Cardiac septum (tissue), 1 donor: ENCODE measurements at regions not wholly inside any gene's neighbourhood (a gene's known extent, or its start where the extent isn't known, plus 50 kb on each side); places are given as distances from the start of the nearest gene placed in this dataset.

Experiments used
- DNase-seq: peaks from one replicate; pipeline ENCODE4 v3.0.0-alpha.2; 2020; ENCODE audit warnings: low spot score
- intact Hi-C: fragments of 100-400 bp; cut with DNase I; formaldehyde crosslinking; loops from one replicate; pipeline ENCODE4 v1.14.0; 2022
- donor health status: DM: no; HTN: no; CAD: no.

GRCh38 chr9:108687006-108687987 is 168.5 kb downstream of the ACTL7B start:
- no peak for DNase-seq
- intact Hi-C loops = no loop called here

GRCh38 chr9:108684288-108685025 is 171.3 kb downstream of the ACTL7B start:
- intact Hi-C loops = no loop called here
- no peak for DNase-seq

GRCh38 chr9:108683245-108683644 is 172.5 kb downstream of the ACTL7B start:
- DNase-seq = no peak
- intact Hi-C loops = no loop called here

GRCh38 chr9:108681851-108682590 is 173.8 kb downstream of the ACTL7B start:
- no peak for DNase-seq
- intact Hi-C loops = no loop called here

- DNase-seq = no peak
- intact Hi-C loops = no loop called here
These were observed 174.8 kb downstream of the ACTL7B start for GRCh38 chr9:108680946-108681345.

- DNase-seq = no peak
- intact Hi-C loops = no loop called here
These were observed 178.0 kb downstream of the ACTL7B start for GRCh38 chr9:108677776-108678175.

GRCh38 chr9:108676355-108676754 is 179.4 kb downstream of the ACTL7B start:
- DNase-seq = no peak
- intact Hi-C loops = no loop called here

GRCh38 chr9:108675708-108676107 is 180.1 kb downstream of the ACTL7B start:
- intact Hi-C loops = no loop called here
- no peak for DNase-seq

- DNase-seq = no peak
- intact Hi-C loops = no loop called here
These were observed 180.8 kb downstream of the ACTL7B start for GRCh38 chr9:108674766-108675530.

GRCh38 chr9:108673386-108673785 is 182.4 kb downstream of the ACTL7B start:
- no peak for DNase-seq
- intact Hi-C loops = no loop called here

- intact Hi-C loops = no loop called here
- no peak for DNase-seq
These were observed 183.2 kb downstream of the ACTL7B start for GRCh38 chr9:108672475-108673190.

GRCh38 chr9:108671794-108672193 is 184.0 kb downstream of the ACTL7B start:
- intact Hi-C loops = no loop called here
- DNase-seq = no peak

- intact Hi-C loops = no loop called here
- DNase-seq = no peak
These were observed 184.6 kb downstream of the ACTL7B start for GRCh38 chr9:108671176-108671575.

GRCh38 chr9:108668938-108669335 is 186.8 kb downstream of the ACTL7B start:
- intact Hi-C loops = no loop called here
- no peak for DNase-seq

- intact Hi-C loops = no loop called here
- no peak for DNase-seq
These were observed 187.4 kb downstream of the ACTL7B start for GRCh38 chr9:108668191-108668937.

GRCh38 chr9:108666240-108666784 is 189.5 kb downstream of the ACTL7B start:
- intact Hi-C loops = no loop called here
- no peak for DNase-seq

- intact Hi-C loops = no loop called here
These were observed 190.1 kb downstream of the ACTL7B start for GRCh38 chr9:108665521-108666239.

More at GRCh38 chr9:108665521-108666239, 190.1 kb downstream of the ACTL7B start:
- no peak for DNase-seq
